ENCODE measurements at regions not wholly inside any gene's neighbourhood (a gene's known extent, or its start where the extent isn't known, plus 50 kb on each side); places are given as distances from the start of the nearest gene placed in this dataset.
"Not testable (repeated sequence)": the region's sequence is repeated elsewhere in the genome, so short reads cannot be mapped to it uniquely, and the experiment has no call there.

- 64% methylated on average over 1 of the region's 1 CpG; no CpG with 5 or more reads in 1 of the 2 experiments for WGBS, 2 experiments (ENCODE audit: insufficient coverage in 2 of 2)
- Histone ChIP-seq H3K27ac (ENCODE audit: low read depth, low read length, severe bottlenecking) (no peak overlapping the region), H3K4me1 (ENCODE audit: control insufficient read depth, insufficient read depth, low read length, poor library complexity, severe bottlenecking) (no peaks in the 10 kb centered on the region), H3K36me3 (ENCODE audit: control insufficient read depth, insufficient read depth, low read length) (no peaks in the 10 kb centered on the region), H3K9me3 (ENCODE audit: control insufficient read depth, low read length) (no peaks in the 10 kb centered on the region), H3K4me3 (ENCODE audit: extremely low read depth, insufficient read depth, low read length, poor library complexity, severe bottlenecking) (no peak overlapping the region)
These were observed 453.2 kb downstream of the PRR16 start for GRCh38 chr5:120917214-120917758.

GRCh38 chr5:120919017-120919416, 454.9 kb downstream of the PRR16 start:
- H3K4me1 ChIP-seq (ENCODE audit: control insufficient read depth, insufficient read depth, low read length, poor library complexity, severe bottlenecking): no peaks in the 10 kb centered on the region
- H3K27ac ChIP-seq (ENCODE audit: low read depth, low read length, severe bottlenecking): no peak overlapping the region
- WGBS, 2 experiments (ENCODE audit: insufficient coverage in 2 of 2): 100% methylated on average over 1 to 2 of the region's 2 CpGs
- H3K4me3 ChIP-seq (ENCODE audit: extremely low read depth, insufficient read depth, low read length, poor library complexity, severe bottlenecking): no peak overlapping the region
- H3K36me3 ChIP-seq (ENCODE audit: control insufficient read depth, insufficient read depth, low read length): no peaks in the 10 kb centered on the region
- no peaks in the 10 kb centered on the region for H3K9me3 ChIP-seq (ENCODE audit: control insufficient read depth, low read length)

GRCh38 chr5:120923026-120923425, 458.9 kb downstream of the PRR16 start:
- Histone ChIP-seq H3K4me3 (ENCODE audit: extremely low read depth, insufficient read depth, low read length, poor library complexity, severe bottlenecking) (no peak overlapping the region), H3K4me1 (ENCODE audit: control insufficient read depth, insufficient read depth, low read length, poor library complexity, severe bottlenecking) (no peaks in the 10 kb centered on the region), H3K36me3 (ENCODE audit: control insufficient read depth, insufficient read depth, low read length) (no peaks in the 10 kb centered on the region), H3K9me3 (ENCODE audit: control insufficient read depth, low read length) (no peaks in the 10 kb centered on the region), H3K27ac (ENCODE audit: low read depth, low read length, severe bottlenecking) (no peak overlapping the region)
- 83 to 100% methylated on average over 2 of the region's 3 CpGs for WGBS, 2 experiments (ENCODE audit: insufficient coverage in 2 of 2)

GRCh38 chr5:120926471-120926870, 462.4 kb downstream of the PRR16 start:
- H3K9me3 ChIP-seq (ENCODE audit: control insufficient read depth, low read length): no peaks in the 10 kb centered on the region
- 89 to 100% methylated on average over 1 of the region's 1 CpG for WGBS, 2 experiments (ENCODE audit: insufficient coverage in 2 of 2)
- H3K27ac ChIP-seq (ENCODE audit: low read depth, low read length, severe bottlenecking): no peak overlapping the region
- H3K36me3 ChIP-seq (ENCODE audit: control insufficient read depth, insufficient read depth, low read length): no peaks in the 10 kb centered on the region
- no peak overlapping the region for H3K4me3 ChIP-seq (ENCODE audit: extremely low read depth, insufficient read depth, low read length, poor library complexity, severe bottlenecking)
- H3K4me1 ChIP-seq (ENCODE audit: control insufficient read depth, insufficient read depth, low read length, poor library complexity, severe bottlenecking): no peaks in the 10 kb centered on the region

- no peak overlapping the region for H3K4me3 ChIP-seq (ENCODE audit: extremely low read depth, insufficient read depth, low read length, poor library complexity, severe bottlenecking)
- H3K36me3 ChIP-seq (ENCODE audit: control insufficient read depth, insufficient read depth, low read length): no peaks in the 10 kb centered on the region
- no peaks in the 10 kb centered on the region for H3K9me3 ChIP-seq (ENCODE audit: control insufficient read depth, low read length)
- no peak overlapping the region for H3K27ac ChIP-seq (ENCODE audit: low read depth, low read length, severe bottlenecking)
- no peaks in the 10 kb centered on the region for H3K4me1 ChIP-seq (ENCODE audit: control insufficient read depth, insufficient read depth, low read length, poor library complexity, severe bottlenecking)
These were observed 463.9 kb downstream of the PRR16 start for GRCh38 chr5:120927950-120928530.

- H3K27ac ChIP-seq (ENCODE audit: low read depth, low read length, severe bottlenecking): no peak overlapping the region
- H3K4me3 ChIP-seq (ENCODE audit: extremely low read depth, insufficient read depth, low read length, poor library complexity, severe bottlenecking): no peak overlapping the region
- no peaks in the 10 kb centered on the region for H3K36me3 ChIP-seq (ENCODE audit: control insufficient read depth, insufficient read depth, low read length)
- H3K4me1 ChIP-seq (ENCODE audit: control insufficient read depth, insufficient read depth, low read length, poor library complexity, severe bottlenecking): no peaks in the 10 kb centered on the region
- H3K9me3 ChIP-seq (ENCODE audit: control insufficient read depth, low read length): no peaks in the 10 kb centered on the region
These were observed 468.4 kb downstream of the PRR16 start for GRCh38 chr5:120932480-120932879.

- no CpG with 5 or more reads among the region's 1 CpG for WGBS, 2 experiments (ENCODE audit: insufficient coverage in 2 of 2)
These were observed 469.9 kb downstream of the PRR16 start for GRCh38 chr5:120934031-120934430.

GRCh38 chr5:120936652-120937051, 472.6 kb downstream of the PRR16 start:
- H3K27ac ChIP-seq (ENCODE audit: low read depth, low read length, severe bottlenecking): no peak overlapping the region
- 85 to 90% methylated on average over 20 of the region's 31 CpGs for WGBS, 2 experiments (ENCODE audit: insufficient coverage in 2 of 2)
- H3K9me3 ChIP-seq (ENCODE audit: control insufficient read depth, low read length): no peaks in the 10 kb centered on the region
- no peaks in the 10 kb centered on the region for H3K36me3 ChIP-seq (ENCODE audit: control insufficient read depth, insufficient read depth, low read length)
- no peak overlapping the region for H3K4me3 ChIP-seq (ENCODE audit: extremely low read depth, insufficient read depth, low read length, poor library complexity, severe bottlenecking)
- H3K4me1 ChIP-seq (ENCODE audit: control insufficient read depth, insufficient read depth, low read length, poor library complexity, severe bottlenecking): no peaks in the 10 kb centered on the region

More at GRCh38 chr5:120934031-120934430, 469.9 kb downstream of the PRR16 start:
- Histone ChIP-seq H3K9me3 (ENCODE audit: control insufficient read depth, low read length) (no peaks in the 10 kb centered on the region), H3K4me3 (ENCODE audit: extremely low read depth, insufficient read depth, low read length, poor library complexity, severe bottlenecking) (no peak overlapping the region), H3K4me1 (ENCODE audit: control insufficient read depth, insufficient read depth, low read length, poor library complexity, severe bottlenecking) (no peaks in the 10 kb centered on the region), H3K36me3 (ENCODE audit: control insufficient read depth, insufficient read depth, low read length) (no peaks in the 10 kb centered on the region), H3K27ac (ENCODE audit: low read depth, low read length, severe bottlenecking) (no peak overlapping the region)

- no CpG with 5 or more reads among the region's 1 CpG for WGBS, 2 experiments (ENCODE audit: insufficient coverage in 2 of 2)
- Histone ChIP-seq H3K4me3 (ENCODE audit: extremely low read depth, insufficient read depth, low read length, poor library complexity, severe bottlenecking) (no peak overlapping the region), H3K4me1 (ENCODE audit: control insufficient read depth, insufficient read depth, low read length, poor library complexity, severe bottlenecking) (no peaks in the 10 kb centered on the region), H3K36me3 (ENCODE audit: control insufficient read depth, insufficient read depth, low read length) (no peaks in the 10 kb centered on the region), H3K27ac (ENCODE audit: low read depth, low read length, severe bottlenecking) (no peak overlapping the region), H3K9me3 (ENCODE audit: control insufficient read depth, low read length) (no peaks in the 10 kb centered on the region)
These were observed 474.5 kb downstream of the PRR16 start for GRCh38 chr5:120938604-120939003.

GRCh38 chr5:120942596-120943350, 478.7 kb downstream of the PRR16 start:
- Histone ChIP-seq H3K4me3 (ENCODE audit: extremely low read depth, insufficient read depth, low read length, poor library complexity, severe bottlenecking) (no peak overlapping the region), H3K4me1 (ENCODE audit: control insufficient read depth, insufficient read depth, low read length, poor library complexity, severe bottlenecking) (no peaks in the 10 kb centered on the region), H3K36me3 (ENCODE audit: control insufficient read depth, insufficient read depth, low read length) (no peaks in the 10 kb centered on the region), H3K27ac (ENCODE audit: low read depth, low read length, severe bottlenecking) (no peak overlapping the region), H3K9me3 (ENCODE audit: control insufficient read depth, low read length) (no peaks in the 10 kb centered on the region)
- 87 to 90% methylated on average over 3 to 5 of the region's 8 CpGs for WGBS, 2 experiments (ENCODE audit: insufficient coverage in 2 of 2)

GRCh38 chr5:120949596-120949995, 485.5 kb downstream of the PRR16 start:
- H3K4me3 ChIP-seq (ENCODE audit: extremely low read depth, insufficient read depth, low read length, poor library complexity, severe bottlenecking); H3K27ac ChIP-seq (ENCODE audit: low read depth, low read length, severe bottlenecking); H3K36me3 ChIP-seq (ENCODE audit: control insufficient read depth, insufficient read depth, low read length); H3K4me1 ChIP-seq (ENCODE audit: control insufficient read depth, insufficient read depth, low read length, poor library complexity, severe bottlenecking): not testable (repeated sequence)
- H3K9me3 ChIP-seq (ENCODE audit: control insufficient read depth, low read length): peaks cover 11% of the 10 kb centered on the region
- WGBS, 2 experiments (ENCODE audit: insufficient coverage in 2 of 2): 76 to 77% methylated on average over 2 to 4 of the region's 4 CpGs
